Pancreas (tissue), 10 donors: ENCODE measurements at regions not wholly inside any gene's neighbourhood (a gene's known extent, or its start where the extent isn't known, plus 50 kb on each side); places are given as distances from the start of the nearest gene placed in this dataset.

Experiments used
- ATAC-seq, 4 donors: fragments of 200-7000 bp; cut with Tn5 transposase; one replicate each; pipeline versions ENCODE4 v1.8.0 to v1.9.1; 2020; ENCODE audit warnings: mild to moderate bottlenecking in 4 of 4, moderate library complexity in 4 of 4
- DNase-seq, 6 donors: peaks; one replicate each; pipeline ENCODE4 v3.0.0-alpha.2; 2020
- FAIRE-seq: peaks from 2 replicates; lab custom pipeline; 2012; peaks lifted over from hg19 to GRCh38; lab: Jason Lieb, UNC
- H3K27ac ChIP-seq, 4 donors: fragments of 200-600 bp; sonication (generic); 1 replicate in 3 of 4; 2 replicates in 1 of 4; pipeline versions ENCODE4 v1.5.0 to v1.8.0; 2020
- H3K27me3 ChIP-seq, 4 donors: fragments of 200-600 bp; one replicate each; pipeline ENCODE4 v1.8.0; 2021
- H3K36me3 ChIP-seq, 3 donors: fragments of 200-600 bp; sonication (generic) in 1 of 3; one replicate each; pipeline versions ENCODE4 v1.5.0 to v1.8.0; 2020 to 2021
- H3K4me1 ChIP-seq, 3 donors: fragments of 200-600 bp; one replicate each; pipeline ENCODE4 v1.8.0; 2021
- H3K4me3 ChIP-seq, 4 donors: fragments of 200-600 bp; sonication (generic) in 2 of 4; one replicate each; pipeline versions ENCODE4 v1.5.0 to v1.8.0; 2020 to 2021
- H3K9me3 ChIP-seq, 4 donors: fragments of 200-600 bp; one replicate each; pipeline ENCODE4 v1.8.0; 2021
- WGBS, 2 donors: extraction: QIAGEN DNeasy Blood & Tissue Kit; methylation state at CpG; one replicate each; pipeline ENCODE4 v1.1.7; 2013; 5-methylcytosine and 5-hydroxymethylcytosine counted together
- intact Hi-C, 3 donors: fragments of 100-400 bp; cut with DNase I; formaldehyde crosslinking; loops; one replicate each; pipeline versions ENCODE4 v1.11.1 to v1.14.2; 2022
- TF ChIP-seq, protein P1 (sequence below), 4 donors: fragments of 200-600 bp; sonication (generic) in 3 of 4; IDR thresholded peaks; one replicate each; pipeline versions ENCODE4 v1.5.0 to v1.8.0; 2021; ENCODE audit warnings: antibody characterized with exemption in 4 of 4
- donor health status: healthy with polysubstance abuse.
- donor health status: DM: no; HTN: no; CAD: no; lungs with moderate emphysema.
- donor health status: DM: no; HTN: no; CAD: no.
- donor health status: control.
- donor health status: control.
- donor health status: Bipolar disorder and iron deficiency.
- donor health status: DM: yes; HTN: yes; CAD: no.
- donor health status: DM: no; HTN: no; CAD: no.
- donor health status: DM: no; HTN: no; CAD: no.
- donor health status: DM: yes; HTN: yes; CAD: no.

DNA sequence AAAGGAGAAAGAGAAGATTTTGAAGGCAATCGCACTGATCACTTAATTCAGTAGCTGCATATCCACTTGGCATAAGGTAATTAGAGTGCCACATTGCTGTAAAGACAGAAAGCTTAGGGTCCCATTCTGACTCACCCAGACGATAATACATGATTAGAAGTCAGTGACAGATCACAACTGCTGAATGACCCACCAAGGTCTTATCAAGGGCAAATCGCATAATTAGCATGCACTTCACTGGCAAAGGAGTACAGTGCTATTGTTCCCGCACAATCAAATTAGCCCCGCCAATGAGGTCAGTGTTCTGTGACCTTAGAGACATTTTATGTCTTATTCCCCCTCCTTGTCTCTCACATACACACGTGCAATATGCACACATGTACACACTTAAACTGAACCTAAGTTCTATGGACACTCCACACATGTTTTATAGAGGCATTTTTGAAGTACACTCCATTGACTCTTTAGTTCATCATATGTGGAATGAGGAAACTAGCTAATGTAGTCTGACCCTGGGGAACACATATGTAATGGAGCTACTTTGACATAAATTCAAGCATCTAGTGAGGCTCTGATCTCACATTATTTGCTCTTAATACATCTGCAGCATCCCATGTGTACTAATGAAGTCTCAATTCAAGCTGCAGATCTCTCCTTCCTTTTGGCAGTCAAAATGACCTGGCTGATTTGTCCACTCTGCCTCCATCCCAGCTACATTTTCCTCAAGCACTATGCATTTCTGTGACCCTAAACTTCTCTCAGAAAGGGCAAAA is 673.8 kb upstream of the FANCL start:
- 72 to 83% methylated on average over 6 of the region's 6 CpGs for WGBS, 2 donors
- intact Hi-C loops, result no loop called here
- ATAC-seq, result no peak
- Histone ChIP-seq H3K27ac (no peak overlapping the region), H3K27me3 (no peaks in the 10 kb centered on the region), H3K9me3 (no peaks in the 10 kb centered on the region), H3K4me1 (no peaks in the 10 kb centered on the region), H3K4me3 (no peak overlapping the region), H3K36me3 (no peaks in the 10 kb centered on the region)
- DNase-seq, result no peak
- TF ChIP-seq, protein P1, sequence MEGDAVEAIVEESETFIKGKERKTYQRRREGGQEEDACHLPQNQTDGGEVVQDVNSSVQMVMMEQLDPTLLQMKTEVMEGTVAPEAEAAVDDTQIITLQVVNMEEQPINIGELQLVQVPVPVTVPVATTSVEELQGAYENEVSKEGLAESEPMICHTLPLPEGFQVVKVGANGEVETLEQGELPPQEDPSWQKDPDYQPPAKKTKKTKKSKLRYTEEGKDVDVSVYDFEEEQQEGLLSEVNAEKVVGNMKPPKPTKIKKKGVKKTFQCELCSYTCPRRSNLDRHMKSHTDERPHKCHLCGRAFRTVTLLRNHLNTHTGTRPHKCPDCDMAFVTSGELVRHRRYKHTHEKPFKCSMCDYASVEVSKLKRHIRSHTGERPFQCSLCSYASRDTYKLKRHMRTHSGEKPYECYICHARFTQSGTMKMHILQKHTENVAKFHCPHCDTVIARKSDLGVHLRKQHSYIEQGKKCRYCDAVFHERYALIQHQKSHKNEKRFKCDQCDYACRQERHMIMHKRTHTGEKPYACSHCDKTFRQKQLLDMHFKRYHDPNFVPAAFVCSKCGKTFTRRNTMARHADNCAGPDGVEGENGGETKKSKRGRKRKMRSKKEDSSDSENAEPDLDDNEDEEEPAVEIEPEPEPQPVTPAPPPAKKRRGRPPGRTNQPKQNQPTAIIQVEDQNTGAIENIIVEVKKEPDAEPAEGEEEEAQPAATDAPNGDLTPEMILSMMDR (IDR thresholded peaks at IDR 0.05), result no peak
- FAIRE-seq, result no peak

DNA sequence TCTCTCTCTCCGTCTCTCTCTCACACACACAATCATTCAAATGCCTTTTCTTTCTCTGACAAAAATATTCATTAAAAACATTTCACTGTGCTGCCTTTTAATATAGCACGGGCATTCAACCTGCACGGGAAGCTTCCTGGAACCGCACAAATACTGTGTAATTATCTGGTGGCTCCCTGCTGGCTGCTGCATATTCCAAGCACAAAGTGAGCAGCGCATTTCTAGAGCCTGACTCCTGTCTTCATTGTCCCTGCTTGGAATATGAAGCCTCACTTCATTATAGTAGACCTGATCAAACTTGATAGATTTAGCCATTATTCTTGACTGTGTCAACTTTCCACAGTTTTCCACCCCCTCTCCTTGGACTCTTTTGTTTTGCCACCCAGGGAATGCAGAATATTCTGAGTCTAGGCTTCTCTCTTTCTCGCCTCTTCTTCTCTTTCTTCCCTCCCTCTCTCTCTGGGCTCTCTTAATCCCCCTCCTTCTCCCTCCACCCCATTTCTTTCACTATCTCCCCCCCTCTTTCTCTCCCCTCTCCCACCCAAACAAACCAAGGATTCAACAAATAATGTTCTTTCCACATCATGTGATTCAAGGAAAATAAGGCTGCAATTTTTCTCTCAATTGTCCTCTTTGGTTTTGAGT is 672.1 kb upstream of the FANCL start:
- no peaks in the 10 kb centered on the region for H3K36me3 ChIP-seq
- H3K4me1 ChIP-seq, result no peaks in the 10 kb centered on the region
- no peaks in the 10 kb centered on the region for H3K9me3 ChIP-seq
- ATAC-seq, result no peak
- 51 to 56% methylated on average over 6 of the region's 6 CpGs for WGBS, 2 donors
- H3K4me3 ChIP-seq, result no peak overlapping the region
- intact Hi-C loops, result no loop called here
- H3K27ac ChIP-seq, result no peak overlapping the region
- no peak for FAIRE-seq
- TF ChIP-seq, protein P1 (IDR thresholded peaks at IDR 0.05), result no peak
- H3K27me3 ChIP-seq, result no peaks in the 10 kb centered on the region
- no peak for DNase-seq

DNA sequence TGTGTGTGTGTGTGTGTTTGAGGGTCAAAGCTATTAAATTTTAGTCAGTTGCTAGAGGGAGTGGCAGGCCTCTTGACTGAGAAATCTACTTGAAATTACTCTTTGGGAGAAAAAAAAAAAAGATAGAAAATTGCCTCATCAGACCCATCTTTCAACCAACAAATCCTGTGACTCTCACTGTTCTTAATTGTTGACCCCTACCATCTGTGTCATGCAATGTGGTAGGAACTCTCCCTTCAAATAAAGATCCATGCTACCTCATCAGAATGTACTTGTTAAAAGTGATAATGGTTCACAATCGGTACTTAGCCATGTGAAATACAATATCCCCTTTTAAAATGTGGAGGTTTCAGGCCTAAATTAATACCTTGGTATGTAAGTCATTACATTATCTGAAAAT is 670.8 kb upstream of the FANCL start:
- H3K9me3 ChIP-seq, result no peaks in the 10 kb centered on the region
- TF ChIP-seq, protein P1 (IDR thresholded peaks at IDR 0.05), result no peak
- H3K27ac ChIP-seq, result no peak overlapping the region
- H3K36me3 ChIP-seq, result no peaks in the 10 kb centered on the region
- ATAC-seq, result no peak
- FAIRE-seq, result no peak
- H3K4me3 ChIP-seq, result no peak overlapping the region
- H3K4me1 ChIP-seq, result no peaks in the 10 kb centered on the region
- intact Hi-C loops, result no loop called here
- no peaks in the 10 kb centered on the region for H3K27me3 ChIP-seq
- 92 to 93% methylated on average over 1 of the region's 1 CpG for WGBS, 2 donors
- no peak for DNase-seq

DNA sequence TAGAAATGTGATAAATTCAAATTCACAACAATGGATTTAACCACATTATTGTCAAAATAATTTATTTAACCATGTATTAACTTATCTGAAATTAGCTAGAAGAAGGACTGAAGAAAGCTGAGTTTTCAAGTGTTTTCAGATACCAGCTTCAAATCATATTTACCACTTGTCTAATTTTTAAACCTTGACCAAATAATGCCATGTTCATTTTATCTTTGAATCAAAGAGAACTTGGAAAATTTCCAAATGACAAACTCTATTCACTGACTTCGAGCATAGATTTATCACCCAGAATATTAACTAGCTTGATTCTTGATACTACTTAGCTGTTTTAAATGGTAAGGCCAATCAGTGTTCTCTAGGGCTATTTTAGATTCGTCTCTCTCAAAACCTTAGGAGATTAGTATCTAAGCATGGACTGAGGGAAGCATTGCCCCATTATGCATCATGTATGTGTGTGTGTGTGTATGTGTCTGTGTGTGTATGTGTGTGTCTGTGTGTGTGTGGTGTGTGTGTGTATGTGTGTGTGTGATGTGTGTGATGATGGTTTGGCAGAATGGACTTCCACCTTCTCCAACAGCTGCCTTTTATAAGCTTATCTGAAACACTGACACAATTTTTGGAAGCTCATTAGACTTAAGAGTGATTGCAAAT is 667.5 kb upstream of the FANCL start:
- H3K36me3 ChIP-seq, result no peaks in the 10 kb centered on the region
- ATAC-seq (no peak), FAIRE-seq (no peak), DNase-seq (no peak)
- H3K4me1 ChIP-seq, result no peaks in the 10 kb centered on the region
- 10 to 15% methylated on average over 2 of the region's 2 CpGs for WGBS, 2 donors
- H3K9me3 ChIP-seq, result no peaks in the 10 kb centered on the region
- H3K27me3 ChIP-seq, result no peaks in the 10 kb centered on the region
- H3K27ac ChIP-seq, result no peak overlapping the region
- intact Hi-C loops, result no loop called here
- H3K4me3 ChIP-seq, result no peak overlapping the region
- TF ChIP-seq, protein P1 (IDR thresholded peaks at IDR 0.05), result no peak
